IMR-90 (cell line): ENCODE measurements at regions not wholly inside any gene's neighbourhood (a gene's known extent, or its start where the extent isn't known, plus 50 kb on each side); places are given as distances from the start of the nearest gene placed in this dataset.

Experiments used
- ATAC-seq: fragments of 200-7000 bp; cut with Tn5 transposase; 2 replicates; pipeline ENCODE4 v1.9.1; 2020; ENCODE audit warnings: low read depth, mild to moderate bottlenecking, moderate library complexity
- BruUV-seq: library from RNA; stranded (reverse); fragments of 400-500 nt; replicated peaks from 2 replicates; lab custom pipeline; 2021; lab: Mats Ljungman, UMichigan
- CTCF ChIA-PET: fragments of 300-600 bp; formaldehyde crosslinking; extraction: SDS; loops from one replicate; lab custom pipeline; 2021; ENCODE audit warnings: antibody characterized with exemption; lab: Yijun Ruan, JAX
- POLR2A ChIA-PET: fragments of 300-600 bp; sonication (Branson Sonifier 250); formaldehyde crosslinking; loops from one replicate; lab custom pipeline; 2022; ENCODE audit warnings: antibody characterized with exemption; ENCODE audit not compliant: unreplicated experiment; lab: Charles Lee
- DNase-seq: peaks from one replicate; pipeline ENCODE4 v3.0.0; 2013
- H2AFZ ChIP-seq: replicated peaks from 2 replicates; pipeline ENCODE3; 2013; ENCODE audit warnings: low read length, mild to moderate bottlenecking; ENCODE audit not compliant: poor library complexity
- H2AK5ac ChIP-seq: 2 replicates; pipeline ENCODE4 v1.6.1; 2013; ENCODE audit warnings: low read depth, low read length, inconsistent platforms
- H2AK9ac ChIP-seq: replicated peaks from 2 replicates; pipeline ENCODE3; 2013; ENCODE audit warnings: mild to moderate bottlenecking, low read depth, low read length, moderate library complexity; ENCODE audit not compliant: poor library complexity
- H2BK120ac ChIP-seq: 2 replicates; pipeline ENCODE4 v1.6.1; 2013; ENCODE audit warnings: low read depth, low read length, inconsistent platforms
- H2BK15ac ChIP-seq: 3 replicates; pipeline ENCODE4 v1.6.1; 2013; ENCODE audit warnings: low read depth, low read length, inconsistent platforms
- H2BK20ac ChIP-seq: 2 replicates; pipeline ENCODE4 v1.6.1; 2013; ENCODE audit warnings: low read depth, mild to moderate bottlenecking, inconsistent platforms, low read length, moderate library complexity
- H2BK5ac ChIP-seq: 2 replicates; pipeline ENCODE4 v1.6.1; 2013; ENCODE audit warnings: mild to moderate bottlenecking, low read depth, low read length, inconsistent platforms; ENCODE audit not compliant: poor library complexity, severe bottlenecking
- H3K14ac ChIP-seq: replicated peaks from 2 replicates; pipeline ENCODE4 v1.6.1; 2013; ENCODE audit warnings: low read depth, low read length, inconsistent platforms
- H3K18ac ChIP-seq: 2 replicates; pipeline ENCODE4 v1.6.1; 2013; ENCODE audit warnings: low read depth, low read length, control low read depth
- H3K23ac ChIP-seq: 2 replicates; pipeline ENCODE4 v1.6.1; 2013; ENCODE audit warnings: low read depth, low read length, inconsistent platforms
- H3K27ac ChIP-seq: 2 replicates; pipeline ENCODE4 v1.5.1; 2013; ENCODE audit warnings: mild to moderate bottlenecking, control low read depth, low read length; ENCODE audit not compliant: insufficient read depth
- H3K27me3 ChIP-seq: 2 replicates; pipeline ENCODE4 v1.6.1; 2013; ENCODE audit warnings: low read length; ENCODE audit not compliant: control insufficient read depth, insufficient read depth
- H3K36me3 ChIP-seq: 2 replicates; pipeline ENCODE4 v1.6.1; 2013; ENCODE audit warnings: low read length, mixed read lengths; ENCODE audit not compliant: control insufficient read depth, insufficient read depth
- H3K4ac ChIP-seq: 2 replicates; pipeline ENCODE4 v1.6.1; 2013; ENCODE audit warnings: low read depth, low read length, inconsistent platforms
- H3K4me1 ChIP-seq: 2 replicates; pipeline ENCODE4 v1.6.1; 2013; ENCODE audit warnings: low read length, mixed read lengths; ENCODE audit not compliant: control insufficient read depth, insufficient read depth
- H3K4me2 ChIP-seq: 2 replicates; pipeline ENCODE4 v1.6.1; 2013; ENCODE audit warnings: low read depth, mild to moderate bottlenecking, control low read depth, low read length, moderate library complexity
- H3K4me3 ChIP-seq: 2 replicates; pipeline ENCODE4 v1.5.1; 2013; ENCODE audit warnings: low read depth, mild to moderate bottlenecking, control low read depth, low read length, moderate library complexity; ENCODE audit not compliant: insufficient read depth
- H3K56ac ChIP-seq: 2 replicates; pipeline ENCODE4 v1.6.1; 2013; ENCODE audit warnings: low read length, inconsistent platforms; ENCODE audit not compliant: insufficient read depth; ENCODE audit errors: extremely low read depth
- H3K79me1 ChIP-seq, 2 experiments: 2 replicates each; pipeline ENCODE4 v1.6.1; 2013; ENCODE audit warnings: low read length in 2 of 2, inconsistent platforms in 1 of 2, low read depth in 1 of 2
- H3K9ac ChIP-seq: 2 replicates; pipeline ENCODE4 v1.6.1; 2013; ENCODE audit warnings: low read depth, low read length, control low read depth
- H3K9me1 ChIP-seq: 2 replicates; pipeline ENCODE4 v1.6.1; 2013; ENCODE audit warnings: low read length, inconsistent platforms; ENCODE audit not compliant: insufficient read depth
- H3K9me3 ChIP-seq: 2 replicates; pipeline ENCODE4 v1.6.1; 2013; ENCODE audit warnings: low read length; ENCODE audit not compliant: control insufficient read depth, insufficient read depth
- H4K20me1 ChIP-seq: 2 replicates; pipeline ENCODE4 v1.6.1; 2013; ENCODE audit warnings: low read length, inconsistent platforms; ENCODE audit not compliant: insufficient read depth
- H4K5ac ChIP-seq: 2 replicates; pipeline ENCODE4 v1.6.1; 2013; ENCODE audit warnings: mild to moderate bottlenecking, low read depth, low read length, control low read depth
- H4K8ac ChIP-seq, 2 experiments: 2 replicates each; pipeline ENCODE4 v1.6.1; 2013; ENCODE audit warnings: low read depth in 2 of 2, low read length in 2 of 2, control low read depth in 1 of 2, inconsistent platforms in 1 of 2
- H4K91ac ChIP-seq: 2 replicates; pipeline ENCODE4 v1.6.1; 2013; ENCODE audit warnings: low read depth, low read length, inconsistent platforms; ENCODE audit not compliant: insufficient read depth
- NFE2L2 ChIP-seq: fragments of 150-350 bp; IDR thresholded peaks from 2 replicates; pipeline ENCODE4 v1.6.1; 2016; ENCODE audit warnings: low read depth, mild to moderate bottlenecking, low read length
- WGBS, 2 experiments: methylation state at CpG; one replicate each; pipeline versions ENCODE4 v1.1.5 to v1.1.7; 2013; ENCODE audit warnings: missing lambda C conversion rate in 2 of 2; ENCODE audit not compliant: insufficient read length in 1 of 2; ENCODE audit errors: extremely low coverage in 2 of 2; 5-methylcytosine and 5-hydroxymethylcytosine counted together
- dilution Hi-C: fragments of 300-500 bp; cut with HindIII; formaldehyde crosslinking; loops from one replicate; pipeline ENCODE4 v1.14.3; 2018; ENCODE audit warnings: low sequenced_read_pairs; ENCODE audit not compliant: unreplicated experiment
- in situ Hi-C: fragments of 300-500 bp; cut with MboI; formaldehyde crosslinking; loops from 3 replicates; pipeline ENCODE4 v1.14.3; 2019; ENCODE audit warnings: low sequenced_read_pairs, inconsistent platforms, mixed read lengths
- intact Hi-C: fragments of 100-400 bp; cut with micrococcal nuclease; formaldehyde crosslinking; loops from 2 replicates; pipeline ENCODE4 v1.10.0; 2022

GRCh38 chr9:13885258-13885657 is 428.7 kb downstream of the NFIB start:
- H3K4ac ChIP-seq = no peak overlapping the region
- H2BK15ac ChIP-seq = no peak overlapping the region
- no peak overlapping the region for H3K9ac ChIP-seq
- intact Hi-C loops (no loop called here), dilution Hi-C loops (no loop called here), in situ Hi-C loops (no loop called here)
- no peak overlapping the region for H2AFZ ChIP-seq
- H3K79me1 ChIP-seq = no peaks in the 10 kb centered on the region
- no peaks in the 10 kb centered on the region for H3K9me3 ChIP-seq
- DNase-seq = no peak
- no peak overlapping the region for H3K18ac ChIP-seq
- H2AK9ac ChIP-seq = no peak overlapping the region
- BruUV-seq = no TSS peak
- TF ChIP-seq NFE2L2 = no peak
- no peak overlapping the region for H3K56ac ChIP-seq
- H4K91ac ChIP-seq = no peak overlapping the region
- no peaks in the 10 kb centered on the region for H3K27me3 ChIP-seq
- no peak overlapping the region for H2BK5ac ChIP-seq
- H3K4me2 ChIP-seq = no peak overlapping the region
- no peak overlapping the region for H4K8ac ChIP-seq
- POLR2A ChIA-PET = no interaction called here
- H3K4me3 ChIP-seq = no peak overlapping the region
- no peak overlapping the region for H4K5ac ChIP-seq
- no CpG with 5 or more reads among the region's 1 CpG for WGBS, 2 experiments
- no peak overlapping the region for H2BK120ac ChIP-seq
- H3K4me1 ChIP-seq = no peaks in the 10 kb centered on the region
- H4K20me1 ChIP-seq = no peaks in the 10 kb centered on the region
- no peaks in the 10 kb centered on the region for H3K36me3 ChIP-seq
- no peak overlapping the region for H3K23ac ChIP-seq
- CTCF ChIA-PET = no interaction called here
- H3K9me1 ChIP-seq = no peaks in the 10 kb centered on the region
- no peak overlapping the region for H2AK5ac ChIP-seq
- no peak overlapping the region for H3K14ac ChIP-seq
- no peak overlapping the region for H3K27ac ChIP-seq
- H2BK20ac ChIP-seq = no peak overlapping the region
- no peak for ATAC-seq
